ENCODE measurements at regions not wholly inside any gene's neighbourhood (a gene's known extent, or its start where the extent isn't known, plus 50 kb on each side); places are given as distances from the start of the nearest gene placed in this dataset.
"Not testable (repeated sequence)": the region's sequence is repeated elsewhere in the genome, so short reads cannot be mapped to it uniquely, and the experiment has no call there.

- DNase-seq (ENCODE audit: low read depth in 4 of 4, low spot score in 3 of 4) = peak; percentile 47 to 76 (median 64)
Measured at GRCh38 chr9:82488313-82489200, 500.0 kb downstream of the SPATA31D1 start.

DNA sequence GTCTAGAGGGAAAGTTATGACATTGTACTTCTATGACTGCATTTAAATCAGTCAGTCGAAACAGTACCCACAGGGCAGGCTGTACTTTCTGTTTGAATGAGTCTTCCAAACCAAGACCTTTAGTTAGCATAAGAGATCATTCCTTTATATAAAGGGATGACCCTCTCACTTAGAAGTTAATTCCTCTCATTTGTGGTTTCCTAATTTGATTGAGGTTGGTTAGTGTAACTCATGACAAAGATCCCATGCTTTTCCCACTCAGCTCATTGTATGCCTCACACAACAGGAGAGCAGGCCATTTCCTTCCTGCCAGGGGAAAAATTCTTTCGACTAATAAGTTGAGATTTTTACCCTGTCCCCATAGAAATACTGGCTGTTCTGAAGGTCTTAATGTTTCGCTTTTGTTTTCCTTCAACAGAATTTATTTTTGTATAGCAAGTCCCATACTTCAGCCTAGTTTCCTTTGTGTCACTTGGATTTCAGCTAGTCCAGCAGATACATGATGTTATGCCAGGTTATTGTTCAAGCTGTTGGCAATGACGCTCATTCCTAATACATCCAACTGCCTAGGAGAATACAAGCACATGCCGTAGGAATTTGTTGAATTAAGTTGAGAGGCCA is 500.7 kb downstream of the SPATA31D1 start:
- peak in 1 of 4 donors; percentile 18 for DNase-seq (ENCODE audit: low read depth in 4 of 4, low spot score in 3 of 4)

GRCh38 chr9:82490019-82490499 is 501.5 kb downstream of the SPATA31D1 start:
- no peak for DNase-seq (ENCODE audit: low read depth in 4 of 4, low spot score in 3 of 4)

DNA sequence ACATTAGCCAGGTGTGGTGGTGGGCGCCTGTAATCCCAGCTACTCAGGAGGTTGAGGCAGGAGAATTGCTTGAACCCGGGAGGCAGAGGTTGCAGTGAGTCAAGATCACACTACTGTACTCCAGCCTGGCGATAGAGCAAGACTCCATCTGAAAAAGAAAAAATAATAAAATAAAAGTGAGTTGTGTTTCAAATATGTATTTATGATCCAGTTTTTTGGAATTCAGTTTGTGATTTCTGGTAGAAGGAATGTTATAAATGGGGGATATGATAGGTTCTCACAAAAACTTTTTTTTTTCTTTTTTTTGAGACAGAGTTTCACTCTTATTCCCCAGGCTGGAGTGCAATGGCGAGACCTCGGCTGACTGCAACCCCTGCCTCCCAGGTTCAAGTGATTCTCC is 502.2 kb downstream of the SPATA31D1 start:
- DNase-seq (ENCODE audit: low read depth in 4 of 4, low spot score in 3 of 4) = not testable (repeated sequence)

GRCh38 chr9:82491604-82492003 is 503.0 kb downstream of the SPATA31D1 start:
- DNase-seq (ENCODE audit: low read depth in 4 of 4, low spot score in 3 of 4) = no peak

- no peak for DNase-seq (ENCODE audit: low read depth in 4 of 4, low spot score in 3 of 4)
Measured at GRCh38 chr9:82492274-82492673, 503.7 kb downstream of the SPATA31D1 start.

- DNase-seq (ENCODE audit: low read depth in 4 of 4, low spot score in 3 of 4) = no peak
Measured at GRCh38 chr9:82495884-82496777, 507.6 kb downstream of the SPATA31D1 start.

GRCh38 chr9:82498541-82499317 is 510.2 kb downstream of the SPATA31D1 start:
- no peak for DNase-seq (ENCODE audit: low read depth in 4 of 4, low spot score in 3 of 4)

DNA sequence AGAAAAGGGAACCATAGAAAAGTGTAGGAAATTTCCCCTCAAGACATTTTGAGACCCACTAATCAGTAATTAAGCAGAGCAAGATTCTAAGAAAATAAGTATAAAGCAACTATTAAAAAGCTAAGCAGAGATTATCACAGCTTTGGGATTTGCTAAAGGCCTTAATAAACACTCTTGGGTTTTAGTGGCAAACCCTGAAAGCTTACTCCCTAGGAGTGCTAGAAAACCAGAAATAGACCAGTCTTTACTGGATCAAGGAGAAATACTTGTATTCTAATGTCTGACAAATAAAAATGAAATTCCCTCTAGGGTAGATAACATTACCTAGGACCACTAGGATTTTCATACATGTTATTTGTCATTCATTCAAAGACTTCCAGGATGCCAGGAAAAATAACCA is 510.8 kb downstream of the SPATA31D1 start:
- DNase-seq (ENCODE audit: low read depth in 4 of 4, low spot score in 3 of 4) = no peak

GRCh38 chr9:82504620-82505019 is 516.0 kb downstream of the SPATA31D1 start:
- DNase-seq (ENCODE audit: low read depth in 4 of 4, low spot score in 3 of 4) = no peak

DNA sequence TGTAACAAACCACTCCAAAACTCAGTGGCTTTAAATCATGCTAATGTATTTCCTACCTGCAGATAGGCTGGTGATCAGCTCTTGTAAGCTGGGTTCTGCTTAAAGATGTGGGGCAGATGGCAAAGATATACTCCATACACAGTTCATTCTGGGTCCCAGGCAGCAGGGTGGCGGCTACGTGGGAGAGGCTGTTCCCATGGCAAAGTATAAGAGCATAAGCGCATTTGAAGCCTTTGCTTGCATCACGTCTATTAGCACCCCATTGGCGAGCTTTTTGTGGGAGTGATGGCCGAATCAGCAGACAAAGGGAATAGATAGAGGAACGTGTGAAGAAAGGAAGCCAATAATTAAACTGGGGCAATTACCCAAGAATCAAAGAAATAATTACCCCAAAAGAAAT is 523.1 kb downstream of the SPATA31D1 start:
- DNase-seq (ENCODE audit: low read depth in 4 of 4, low spot score in 3 of 4) = no peak

- DNase-seq (ENCODE audit: low read depth in 4 of 4, low spot score in 3 of 4) = no peak
Measured at GRCh38 chr9:82512728-82513127, 524.2 kb downstream of the SPATA31D1 start.

GRCh38 chr9:82513242-82513751 is 524.7 kb downstream of the SPATA31D1 start:
- no peak for DNase-seq (ENCODE audit: low read depth in 4 of 4, low spot score in 3 of 4)

DNA sequence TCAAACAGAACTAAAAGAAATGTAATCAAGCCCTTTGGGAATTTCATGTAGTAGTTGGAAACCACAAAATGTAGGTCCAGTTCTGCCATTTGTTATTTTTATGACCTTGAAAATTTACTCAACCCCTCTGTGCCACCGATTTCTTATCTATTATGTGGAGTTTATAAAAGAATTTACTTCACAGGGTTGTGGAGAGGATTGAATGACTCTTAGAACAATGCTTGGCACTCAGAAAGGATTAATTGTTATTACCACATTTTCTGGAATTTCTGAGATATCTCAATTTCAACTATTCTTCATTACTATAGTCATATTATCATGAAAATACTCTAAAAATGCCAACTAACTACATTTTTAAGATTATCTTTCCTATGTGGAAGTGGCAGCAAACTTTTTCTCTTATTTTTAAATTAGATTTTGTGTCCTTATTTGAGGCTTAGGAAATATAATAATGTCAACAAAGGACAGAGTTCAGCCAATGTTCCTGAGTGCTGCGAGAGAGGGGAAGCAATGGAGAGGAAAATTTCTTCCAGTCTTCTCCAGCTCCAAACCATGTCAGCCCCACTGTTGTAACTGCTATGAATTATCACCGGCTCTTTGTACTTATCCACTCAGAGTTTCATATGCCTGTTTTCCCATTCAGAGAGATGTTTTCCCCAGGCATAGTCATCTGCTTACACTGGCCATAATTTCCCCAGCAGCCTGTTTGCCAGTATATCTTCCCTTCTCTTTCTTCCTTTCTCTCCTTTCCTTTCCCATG is 525.6 kb downstream of the SPATA31D1 start:
- DNase-seq (ENCODE audit: low read depth in 4 of 4, low spot score in 3 of 4) = no peak

GRCh38 chr9:82518868-82519267 is 530.3 kb downstream of the SPATA31D1 start:
- no peak for DNase-seq (ENCODE audit: low read depth in 4 of 4, low spot score in 3 of 4)

GRCh38 chr9:82519332-82519731 is 530.8 kb downstream of the SPATA31D1 start:
- DNase-seq (ENCODE audit: low read depth in 4 of 4, low spot score in 3 of 4) = no peak

- no peak for DNase-seq (ENCODE audit: low read depth in 4 of 4, low spot score in 3 of 4)
Measured at GRCh38 chr9:82524407-82524806, 535.8 kb downstream of the SPATA31D1 start.

- no peak for DNase-seq (ENCODE audit: low read depth in 4 of 4, low spot score in 3 of 4)
Measured at GRCh38 chr9:82526577-82526976, 536.4 kb downstream of the RASEF start.

DNA sequence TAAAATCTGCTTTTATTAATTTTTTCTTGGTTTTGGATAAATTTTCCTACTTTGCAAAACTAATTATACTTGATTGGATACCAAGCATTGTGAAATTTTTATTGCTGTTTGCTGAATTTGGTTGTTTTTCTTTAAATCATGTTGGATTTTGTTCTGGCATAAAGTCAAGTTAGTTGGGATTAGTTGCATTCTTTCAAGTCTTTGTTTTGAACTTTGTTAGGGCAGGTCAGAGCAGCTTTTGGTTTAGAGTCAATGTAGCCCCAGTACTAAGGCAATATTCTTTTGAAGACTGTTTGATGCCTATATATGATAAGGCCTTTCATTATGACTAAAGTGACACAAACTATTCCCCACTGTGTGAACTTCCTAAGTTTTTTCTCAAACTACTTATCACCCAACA is 531.1 kb downstream of the RASEF start:
- DNase-seq (ENCODE audit: low read depth in 4 of 4, low spot score in 3 of 4) = no peak

All from right renal pelvis (tissue), 4 donors.